SK-N-SH (cell line): ENCODE measurements at regions not wholly inside any gene's neighbourhood (a gene's known extent, or its start where the extent isn't known, plus 50 kb on each side); places are given as distances from the start of the nearest gene placed in this dataset.

Experiments
- CTCF ChIA-PET: fragments of 300-600, 350-600 bp; formaldehyde crosslinking; extraction: SDS; loops from one replicate; lab custom pipeline; 2021; lab: Yijun Ruan, JAX
- POLR2A ChIA-PET: fragments of 350-600 bp; sonication (Branson Sonifier 250); formaldehyde crosslinking; extraction: SDS; loops from one replicate; lab custom pipeline; 2020; ENCODE audit warnings: antibody characterized with exemption, inconsistent platforms; lab: Yijun Ruan, JAX
- DNase-seq: peaks from one replicate; pipeline ENCODE4 v3.0.0; 2012
- H2AFZ ChIP-seq: fragments of 200-600 bp; sonication (generic); 2 replicates; pipeline ENCODE4 v1.8.1; 2016; ENCODE audit warnings: antibody characterized with exemption, mild to moderate bottlenecking, low read depth
- H3F3A ChIP-seq: fragments of 200-600 bp; sonication (generic); replicated peaks from 2 replicates; pipeline ENCODE3; 2016; ENCODE audit warnings: antibody characterized with exemption, mild to moderate bottlenecking; ENCODE audit not compliant: insufficient read depth
- H3K27ac ChIP-seq, 2 experiments: fragments of 200-500 bp in 1 of 2; fragments of 200-600 bp in 1 of 2; sonication (Bioruptor generic) in 1 of 2; sonication (generic), shearing (Covaris generic) in 1 of 2; 2 replicates each; pipeline versions ENCODE4 v1.5.1 to v1.6.1; 2014 to 2016; ENCODE audit warnings: low read depth in 2 of 2, inconsistent platforms in 1 of 2, low read length in 1 of 2, mild to moderate bottlenecking in 1 of 2, mixed read lengths in 1 of 2
- H3K27me3 ChIP-seq: fragments of 200-600 bp; sonication (generic), shearing (Covaris generic); 2 replicates; pipeline ENCODE4 v1.6.1; 2016; ENCODE audit warnings: mixed run types; ENCODE audit not compliant: insufficient read depth
- H3K36me3 ChIP-seq, 2 experiments: fragments of 200-500 bp in 1 of 2; fragments of 200-600 bp in 1 of 2; sonication (Bioruptor generic) in 1 of 2; sonication (generic) in 1 of 2; replicated peaks in 1 of 2; 2 replicates each; pipeline versions ENCODE3 to v1.5.1; 2014 to 2016; ENCODE audit warnings: low read length in 1 of 2, mild to moderate bottlenecking in 1 of 2; ENCODE audit not compliant: insufficient read depth in 2 of 2, control insufficient read depth in 1 of 2
- H3K4me1 ChIP-seq, 2 experiments: fragments of 200-500 bp in 1 of 2; fragments of 200-600 bp in 1 of 2; sonication (Bioruptor generic) in 1 of 2; sonication (generic), shearing (Covaris generic) in 1 of 2; 2 replicates each; pipeline versions ENCODE4 v1.5.1 to v1.6.1; 2014 to 2016; ENCODE audit warnings: low read depth in 1 of 2, low read length in 1 of 2, mixed run types in 1 of 2; ENCODE audit not compliant: insufficient read depth in 2 of 2, control insufficient read depth in 1 of 2
- H3K4me2 ChIP-seq: fragments of 200-600 bp; sonication (generic), shearing (Covaris generic); 2 replicates; pipeline ENCODE4 v1.6.1; 2017; ENCODE audit warnings: mixed run types
- H3K4me3 ChIP-seq, 2 experiments: fragments of 200-500 bp in 1 of 2; fragments of 200-600 bp in 1 of 2; sonication (Bioruptor generic) in 1 of 2; sonication (generic), shearing (Covaris generic) in 1 of 2; 2 replicates each; pipeline versions ENCODE4 v1.5.1 to v1.8.1; 2014 to 2016; ENCODE audit warnings: low read depth in 2 of 2, inconsistent platforms in 1 of 2, low read length in 1 of 2, mild to moderate bottlenecking in 1 of 2, mixed read lengths in 1 of 2, moderate library complexity in 1 of 2
- H3K79me2 ChIP-seq: fragments of 200-600 bp; sonication (generic); 2 replicates; pipeline ENCODE4 v1.8.1; 2017; ENCODE audit warnings: mild to moderate bottlenecking; ENCODE audit not compliant: insufficient read depth
- H3K9ac ChIP-seq: fragments of 200-600 bp; sonication (generic); 2 replicates; pipeline ENCODE4 v1.6.1; 2017; ENCODE audit warnings: mixed run types
- H3K9me2 ChIP-seq: fragments of 200-600 bp; sonication (generic); 2 replicates; pipeline ENCODE4 v1.6.1; 2017; ENCODE audit warnings: mixed run types
- H3K9me3 ChIP-seq: fragments of 200-600 bp; sonication (generic); 2 replicates; pipeline ENCODE4 v1.6.1; 2017; ENCODE audit warnings: mixed run types, mild to moderate bottlenecking, moderate library complexity
- H4K20me1 ChIP-seq: fragments of 200-600 bp; sonication (generic); 2 replicates; pipeline ENCODE4 v1.6.1; 2017; ENCODE audit warnings: mild to moderate bottlenecking, mixed run types; ENCODE audit not compliant: insufficient read depth
- CTCF ChIP-seq: fragments of 200-600 bp; sonication (generic); IDR thresholded peaks from 2 replicates; pipeline ENCODE4 v1.6.1; 2017; ENCODE audit warnings: antibody characterized with exemption, mild to moderate bottlenecking, moderate library complexity
- FOXM1 ChIP-seq: IDR thresholded peaks from 2 replicates; pipeline ENCODE4 v1.4.0; 2012; ENCODE audit warnings: low read depth, mild to moderate bottlenecking
- GABPA ChIP-seq: IDR thresholded peaks from 2 replicates; pipeline ENCODE4 v1.4.0; 2012; ENCODE audit warnings: low read depth, mild to moderate bottlenecking
- MEF2A ChIP-seq: IDR thresholded peaks from 2 replicates; pipeline ENCODE4 v1.4.0; 2012; ENCODE audit warnings: low read depth, borderline replicate concordance
- MXI1 ChIP-seq: IDR thresholded peaks from 2 replicates; pipeline ENCODE4 v1.6.1; 2012; ENCODE audit warnings: mild to moderate bottlenecking, low read depth, low read length, improper control_type of control experiment
- NFIC ChIP-seq: IDR thresholded peaks from 2 replicates; pipeline ENCODE4 v1.4.0; 2012; ENCODE audit warnings: borderline replicate concordance
- RAD21 ChIP-seq: IDR thresholded peaks from 2 replicates; pipeline ENCODE4 v1.6.1; 2012; ENCODE audit warnings: mild to moderate bottlenecking, low read length
- REST ChIP-seq: IDR thresholded peaks from 2 replicates; pipeline ENCODE4 v1.6.1; 2012; ENCODE audit warnings: mild to moderate bottlenecking, low read depth, low read length, moderate library complexity
- RXRA ChIP-seq: IDR thresholded peaks from 2 replicates; pipeline ENCODE4 v1.4.0; 2012; ENCODE audit warnings: low read depth, mild to moderate bottlenecking, borderline replicate concordance
- TCF12 ChIP-seq: IDR thresholded peaks from 2 replicates; pipeline ENCODE4 v1.4.0; 2012
- USF1 ChIP-seq: IDR thresholded peaks from 2 replicates; pipeline ENCODE4 v1.4.0; 2012; ENCODE audit warnings: low read depth, borderline replicate concordance
- USF2 ChIP-seq: fragments of 150-350 bp; IDR thresholded peaks from 2 replicates; pipeline ENCODE4 v1.6.1; 2017; ENCODE audit warnings: antibody characterized with exemption, low read length, low read depth, borderline replicate concordance
- ZBTB33 ChIP-seq: IDR thresholded peaks from 2 replicates; pipeline ENCODE4 v1.4.0; 2012; ENCODE audit warnings: low read depth, borderline replicate concordance
- whole genome bisulfite sequencing: methylation state at CpG from one replicate; pipeline ENCODE4 v1.1.6; 2017; ENCODE audit warnings: low lambda C conversion rate; 5-methylcytosine and 5-hydroxymethylcytosine counted together

GRCh38 chr14:38524636-38525509, 269.0 kb upstream of the CLEC14A start:
- Histone ChIP-seq H3K4me2 (no peak overlapping the region), H2AFZ (no peak overlapping the region), H3K79me2 (no peaks in the 10 kb centered on the region), H3K9ac (no peak overlapping the region), H3K4me3 (no peak overlapping the region), H3K36me3 (no peaks in the 10 kb centered on the region), H3K27ac (no peak overlapping the region), H4K20me1 (no peaks in the 10 kb centered on the region), H3F3A (no peaks in the 10 kb centered on the region), H3K9me2 (no peaks in the 10 kb centered on the region), H3K27me3 (no peaks in the 10 kb centered on the region), H3K9me3 (no peaks in the 10 kb centered on the region), H3K4me1 (no peaks in the 10 kb centered on the region; a peak in 1 of 4 replicates)
- 0% methylated on average over 2 of the region's 2 CpGs for WGBS
- TF ChIP-seq GABPA (no peak), REST (no peak), TCF12 (no peak), RAD21 (no peak), USF2 (no peak), MEF2A (no peak), CTCF (no peak), FOXM1 (no peak), ZBTB33 (no peak), NFIC (no peak), RXRA (no peak), USF1 (no peak), MXI1 (no peak)
- ChIA-PET CTCF (no interaction called here), POLR2A (no interaction called here)
- DNase-seq, result no peak
